Stromal cell of bone marrow (primary cell): ENCODE measurements at regions not wholly inside any gene's neighbourhood (a gene's known extent, or its start where the extent isn't known, plus 50 kb on each side); places are given as distances from the start of the nearest gene placed in this dataset.
A peak's percentile ranks its signal among the peaks of the same experiment; 100 is the strongest.

Source experiments
- DNase-seq: peaks from one replicate; pipeline ENCODE4 v3.0.0-alpha.2; 2012; ENCODE audit warnings: low read depth

- no peak for DNase-seq
Measured at GRCh38 chrX:46301903-46302302, 243.3 kb downstream of the ZNF674 start.

GRCh38 chrX:46298821-46299220, 246.4 kb downstream of the ZNF674 start:
- peak; percentile 59 for DNase-seq

DNA sequence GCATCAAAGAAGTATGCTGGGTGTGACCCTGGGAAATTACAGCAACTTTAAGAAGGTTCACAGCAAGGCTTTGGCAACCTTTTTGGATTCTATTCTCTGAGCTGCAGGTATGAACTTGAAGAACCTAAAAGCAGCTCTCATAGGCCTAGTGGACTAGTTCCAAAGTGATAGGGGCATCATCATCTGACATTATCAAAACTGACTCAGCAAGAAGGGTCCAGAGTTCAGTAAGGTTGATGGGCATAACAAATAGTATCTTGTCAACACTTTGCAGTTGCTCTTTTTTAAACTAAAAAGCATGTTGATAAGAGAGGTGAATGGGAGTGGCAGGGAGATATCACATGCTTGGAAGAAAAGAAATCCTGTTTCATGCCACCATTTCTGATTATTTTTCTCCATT, 249.3 kb downstream of the ZNF674 start:
- no peak for DNase-seq

DNA sequence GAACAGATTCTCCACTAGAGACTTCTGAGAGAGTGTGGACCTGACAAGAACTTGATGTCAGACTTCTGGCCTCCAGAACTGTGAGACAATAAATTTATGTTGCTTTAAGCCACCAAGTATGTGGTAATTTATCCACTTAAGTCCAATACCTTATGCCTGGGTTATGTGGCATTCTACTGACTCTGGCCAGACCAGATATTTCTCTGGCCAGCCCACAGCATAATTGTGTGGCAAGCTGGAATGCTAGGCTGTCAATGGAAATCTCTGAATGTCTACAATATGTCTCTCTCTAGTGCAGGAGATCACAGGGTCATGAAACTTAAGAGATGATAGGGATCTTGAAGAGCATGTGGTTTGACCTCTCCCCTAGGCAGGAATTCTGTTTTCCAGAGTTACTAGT, 251.0 kb downstream of the ZNF674 start:
- DNase-seq, result no peak

- no peak for DNase-seq
Measured at GRCh38 chrX:46279925-46280313, 265.3 kb downstream of the ZNF674 start.

DNA sequence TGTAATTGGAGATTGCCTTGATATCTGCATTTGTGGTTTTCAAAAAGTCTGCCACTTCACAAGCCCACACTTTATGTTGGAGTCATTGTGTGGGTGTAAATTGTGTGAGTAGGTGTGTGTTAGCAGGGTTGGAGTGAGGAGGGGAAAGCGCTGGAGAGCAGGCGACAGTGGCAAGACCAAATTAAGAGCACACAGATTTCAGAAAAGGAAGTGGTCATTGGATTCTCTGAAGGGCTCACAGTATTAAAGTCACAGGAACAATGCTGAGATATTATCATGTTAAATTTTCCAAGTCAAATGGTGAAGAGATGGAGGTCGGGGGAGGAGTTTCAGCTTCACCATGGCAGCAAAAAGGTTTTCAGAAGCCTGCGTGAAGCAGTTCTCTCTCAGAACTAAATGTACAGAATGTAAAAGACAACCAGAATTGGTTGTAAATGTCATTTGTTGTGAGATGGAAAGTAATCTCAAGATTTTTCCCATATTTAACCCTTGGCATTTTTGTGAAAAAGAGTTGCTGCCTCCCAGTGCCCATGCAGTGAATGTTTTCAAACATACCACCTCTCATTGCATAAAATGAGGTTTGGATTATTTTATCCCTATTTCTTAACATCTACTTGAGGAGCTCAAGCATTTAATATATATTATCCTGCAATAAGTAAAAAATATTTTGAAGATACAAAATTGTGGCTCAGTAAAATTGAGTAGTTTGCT, 265.9 kb downstream of the ZNF674 start:
- no peak for DNase-seq

DNA sequence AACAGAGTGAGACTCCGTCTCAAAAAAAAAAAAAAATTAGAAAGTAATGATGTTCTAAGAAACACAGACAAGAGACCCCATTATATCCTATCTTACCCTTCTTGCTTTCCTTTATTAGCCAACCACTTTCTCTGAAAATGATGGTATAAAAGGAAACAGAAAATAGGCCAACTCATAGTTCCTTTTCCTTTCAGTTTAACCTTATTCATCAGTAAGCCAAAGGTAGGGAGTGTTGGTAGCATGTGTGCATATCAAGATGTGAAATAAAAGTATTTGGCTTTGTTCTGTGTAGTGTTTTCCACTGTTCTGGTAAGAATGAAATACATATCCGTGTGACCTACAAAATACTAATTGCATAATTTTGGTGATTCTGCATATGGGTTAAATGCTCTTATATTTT, 266.6 kb downstream of the ZNF674 start:
- DNase-seq, result no peak

- no peak for DNase-seq
Measured at GRCh38 chrX:46268412-46268811, 276.8 kb downstream of the ZNF674 start.

DNA sequence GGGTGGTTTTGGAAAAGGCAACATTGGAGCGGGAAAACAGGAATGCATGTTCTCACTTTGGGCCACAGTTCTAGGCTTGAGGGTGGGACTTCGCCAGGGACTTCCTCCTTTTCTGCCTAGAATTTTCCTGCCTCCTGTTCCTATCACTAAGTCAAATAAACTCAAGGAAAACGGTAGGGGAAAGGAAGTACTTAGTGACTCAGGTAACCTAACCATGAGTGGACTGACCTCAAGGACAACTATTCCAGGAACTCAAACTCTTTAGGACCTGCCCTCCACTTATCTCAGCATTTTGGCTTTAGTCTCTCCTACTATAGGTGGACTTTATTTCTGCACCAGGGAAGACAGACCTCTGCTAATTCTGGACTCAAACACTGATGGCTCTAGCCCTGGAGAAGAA, 281.7 kb downstream of the ZNF674 start:
- no peak for DNase-seq

DNA sequence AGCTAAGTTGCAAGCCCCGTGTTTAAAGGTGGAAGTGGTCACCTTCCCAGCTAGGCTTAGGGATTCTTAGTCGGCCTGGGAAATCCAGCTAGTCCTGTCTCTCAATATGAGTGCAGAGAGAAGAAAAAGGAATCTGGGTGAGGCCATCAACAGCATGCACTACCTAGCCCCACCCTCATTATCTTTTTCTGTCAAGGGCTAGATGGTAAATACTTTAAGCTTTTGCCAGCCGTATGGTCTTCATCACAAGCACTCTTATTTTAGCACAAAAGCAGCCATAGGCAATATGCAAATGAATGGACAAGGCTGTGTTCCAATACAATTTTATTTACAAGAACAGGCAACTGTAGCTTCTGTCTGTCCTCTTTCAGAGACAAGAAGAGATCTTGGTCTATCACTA, 282.9 kb downstream of the ZNF674 start:
- no peak for DNase-seq

DNA sequence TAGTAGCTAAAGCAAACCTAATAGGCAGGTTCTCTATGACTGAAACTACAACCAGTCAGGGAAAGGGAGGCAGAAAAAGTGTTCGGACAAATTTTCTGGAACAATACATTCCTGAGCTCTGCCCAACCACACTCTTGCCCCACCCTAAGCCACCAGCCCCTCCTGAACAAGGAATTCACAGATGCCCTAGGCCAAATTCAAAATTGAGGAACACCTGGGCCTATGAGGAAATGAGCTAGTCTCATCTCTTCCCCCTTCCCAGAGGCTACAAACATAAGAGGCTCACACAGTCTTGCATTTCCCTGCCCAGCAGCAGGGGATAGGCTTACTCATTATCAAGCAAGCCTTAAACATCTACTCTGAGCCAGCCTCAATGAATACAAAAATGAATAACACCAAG, 284.7 kb downstream of the ZNF674 start:
- no peak for DNase-seq

DNA sequence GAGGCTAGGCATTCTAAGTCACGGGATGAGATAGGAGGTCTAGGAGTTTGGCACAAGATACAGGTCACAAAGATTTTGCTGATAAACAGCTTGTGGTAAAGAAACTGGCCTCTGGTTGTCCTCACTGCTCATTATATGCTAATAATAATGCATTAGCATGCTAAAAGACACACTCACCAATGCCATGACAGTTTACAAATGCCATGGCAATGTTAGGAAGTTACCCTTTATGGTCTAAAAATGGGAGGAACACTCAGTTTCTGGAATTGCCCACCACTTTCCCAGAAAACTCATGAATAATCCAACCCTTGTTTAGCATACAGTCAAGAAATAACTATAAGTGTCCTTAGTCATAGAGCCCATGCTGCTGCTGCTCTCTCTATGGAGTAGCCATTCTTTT, 286.9 kb downstream of the ZNF674 start:
- no peak for DNase-seq

GRCh38 chrX:46257451-46257879, 287.8 kb downstream of the ZNF674 start:
- DNase-seq, result no peak

DNA sequence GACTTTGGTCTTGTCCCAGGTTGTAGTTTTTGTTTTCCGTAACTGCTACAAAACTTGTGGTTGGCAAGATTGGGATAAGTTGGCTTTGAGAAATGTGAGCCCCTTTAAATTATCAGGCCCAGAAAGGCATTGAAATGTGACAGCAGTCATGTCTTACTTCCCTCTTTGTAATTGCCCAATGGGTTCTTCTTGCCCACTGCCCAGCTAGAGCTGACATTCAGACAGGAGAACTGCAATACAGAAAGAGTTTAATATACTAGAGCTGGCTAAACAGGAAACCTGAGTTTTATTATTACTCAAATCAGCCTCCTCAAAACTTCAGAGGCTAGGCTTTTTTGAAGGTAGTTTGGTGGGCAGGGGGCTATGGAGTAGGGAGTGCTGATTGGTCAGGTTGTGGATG, 288.3 kb downstream of the ZNF674 start:
- DNase-seq, result no peak

DNA sequence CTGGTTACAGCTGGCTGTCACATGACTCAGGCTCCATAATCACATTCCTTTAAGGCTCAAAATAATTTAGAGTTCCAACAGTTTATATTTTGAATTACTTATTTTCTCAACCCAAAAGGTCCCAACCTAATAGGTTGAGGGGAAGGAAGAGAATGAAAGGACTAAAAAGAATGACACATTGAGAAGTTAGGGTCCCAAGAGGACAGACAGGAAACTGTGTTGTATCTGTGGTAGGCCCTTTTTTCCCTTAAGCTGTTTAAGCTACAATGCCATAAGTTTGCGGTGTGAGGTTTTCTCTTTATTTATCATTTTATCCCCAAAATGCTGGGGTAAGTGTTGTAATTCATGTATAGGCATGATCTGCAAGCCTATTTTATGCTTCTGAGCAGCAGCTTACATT, 290.2 kb downstream of the ZNF674 start:
- DNase-seq, result no peak

- DNase-seq, result no peak
Measured at GRCh38 chrX:46254641-46255040, 290.6 kb downstream of the ZNF674 start.

DNA sequence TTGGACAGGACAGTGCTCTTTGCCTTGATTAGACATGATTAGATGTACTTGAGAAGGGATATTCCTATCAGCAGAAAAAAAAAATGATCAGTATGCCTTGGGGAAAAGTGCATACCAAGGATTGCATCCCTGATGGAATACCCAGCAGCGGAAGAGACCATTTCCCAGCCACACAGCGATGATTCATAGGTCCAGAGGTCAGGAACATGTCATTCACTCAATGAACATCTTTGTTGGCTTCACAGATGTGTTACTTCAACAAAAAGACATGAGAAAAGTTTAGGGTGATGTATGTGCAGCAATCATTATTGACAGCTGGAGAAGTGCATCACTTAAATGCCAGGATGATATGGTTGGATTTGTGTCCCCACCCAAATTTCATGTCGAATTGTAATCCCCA, 293.5 kb downstream of the ZNF674 start:
- DNase-seq, result no peak

GRCh38 chrX:46250151-46250550, 295.1 kb downstream of the ZNF674 start:
- DNase-seq, result no peak

DNA sequence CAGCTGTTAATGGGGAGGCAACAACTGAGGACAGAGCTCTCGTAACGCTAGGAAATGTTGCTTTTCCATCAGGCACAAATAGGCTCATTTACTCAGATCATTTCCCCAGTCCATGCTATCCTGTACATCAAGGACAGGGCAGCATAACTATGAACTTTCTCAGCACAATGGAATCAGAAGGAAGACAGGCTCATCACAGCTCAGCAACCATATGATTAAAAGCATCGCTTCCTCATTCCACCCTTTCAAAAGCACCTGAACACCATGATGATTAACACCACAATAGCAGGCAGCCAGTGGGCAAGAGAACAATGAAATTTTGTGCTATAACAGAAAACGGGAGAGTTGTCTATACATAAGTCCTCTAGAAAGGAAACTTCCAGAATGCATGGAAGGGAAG, 297.8 kb downstream of the ZNF674 start:
- no peak for DNase-seq

- DNase-seq, result no peak
Measured at GRCh38 chrX:46244451-46244850, 300.8 kb downstream of the ZNF674 start.

DNA sequence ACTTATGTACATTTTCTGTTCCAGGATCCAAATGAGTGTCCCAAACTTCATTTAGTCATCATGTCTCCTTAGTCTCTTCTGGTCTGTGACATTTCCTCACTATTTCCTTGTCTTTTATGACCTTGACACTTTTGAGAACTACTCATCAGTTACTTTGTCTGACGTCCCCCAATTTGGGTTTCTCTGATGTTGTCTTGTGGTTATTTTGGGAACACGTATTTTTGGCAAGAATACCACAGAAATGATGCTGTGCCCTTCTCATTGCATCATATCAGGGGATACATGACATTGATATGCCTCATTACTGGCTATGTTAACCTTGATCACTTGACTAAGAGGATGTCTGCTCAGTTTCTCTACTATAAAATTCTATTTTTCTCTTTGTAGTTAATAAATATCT, 308.8 kb downstream of the ZNF674 start:
- no peak for DNase-seq

GRCh38 chrX:46235778-46236177, 309.4 kb downstream of the ZNF674 start:
- no peak for DNase-seq

DNA sequence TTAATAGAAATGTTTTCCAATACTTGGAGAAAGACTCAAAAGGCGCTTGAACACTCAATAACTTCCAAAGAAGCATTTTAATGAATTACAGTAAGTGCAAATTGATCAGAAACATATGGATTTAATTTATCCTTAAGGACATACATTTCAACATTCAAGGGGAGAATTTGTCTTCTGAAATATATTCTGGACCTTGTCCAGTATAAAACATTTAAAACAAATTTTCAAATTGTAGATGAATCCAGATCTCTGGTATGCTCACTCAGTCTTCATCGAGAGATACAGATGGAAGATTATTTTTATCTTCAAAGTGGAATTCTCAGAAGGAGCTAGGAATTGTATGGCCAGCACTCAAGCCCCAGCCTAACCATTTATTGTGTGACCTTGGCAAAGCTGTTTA, 310.4 kb downstream of the ZNF674 start:
- no peak for DNase-seq

DNA sequence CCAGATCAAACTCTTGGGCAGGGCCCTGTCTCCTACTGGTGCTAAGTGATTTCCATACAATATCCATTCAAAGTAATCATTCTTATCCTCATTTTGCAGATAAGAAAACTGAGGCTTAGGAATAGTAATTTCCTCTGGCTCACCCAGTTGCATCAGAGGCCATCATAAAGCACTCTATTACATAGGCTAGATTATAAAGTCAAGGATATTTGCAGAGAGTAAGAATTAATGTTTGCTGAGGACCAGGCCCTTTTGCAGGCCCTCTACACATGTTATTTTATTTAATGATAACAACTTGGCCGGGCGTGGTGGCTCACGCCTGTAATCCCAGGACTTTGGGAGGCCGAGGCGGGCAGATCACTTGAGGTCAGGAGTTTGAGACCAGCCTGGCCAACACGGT, 316.8 kb downstream of the ZNF674 start:
- no peak for DNase-seq

DNA sequence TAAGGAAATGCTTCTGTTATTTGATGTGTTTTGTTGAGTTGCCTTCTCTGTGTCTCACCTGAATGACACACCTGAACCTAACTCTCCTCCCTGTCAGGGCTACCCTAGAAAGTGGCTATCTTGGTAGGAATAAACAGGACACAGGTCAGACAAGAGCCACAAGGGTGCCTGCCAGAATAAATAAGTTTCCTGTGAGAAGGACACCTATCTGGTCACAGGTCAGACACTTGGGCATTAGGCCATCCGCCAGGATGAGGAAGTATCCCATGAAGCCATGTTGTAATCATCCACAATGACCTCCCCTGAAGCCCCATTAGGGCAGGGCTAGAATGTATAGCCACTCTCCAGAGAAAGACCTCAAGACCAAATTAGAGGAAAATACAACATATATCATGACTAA, 318.8 kb downstream of the ZNF674 start:
- no peak for DNase-seq
